IMR-90 (cell line): ENCODE measurements at regions not wholly inside any gene's neighbourhood (a gene's known extent, or its start where the extent isn't known, plus 50 kb on each side); places are given as distances from the start of the nearest gene placed in this dataset.
"Not testable (repeated sequence)": the region's sequence is repeated elsewhere in the genome, so short reads cannot be mapped to it uniquely, and the experiment has no call there.

ENCODE experiments used
- ATAC-seq: fragments of 200-7000 bp; cut with Tn5 transposase; 2 replicates; pipeline ENCODE4 v1.9.1; 2020; ENCODE audit warnings: low read depth, mild to moderate bottlenecking, moderate library complexity
- BruUV-seq: library from RNA; stranded (reverse); fragments of 400-500 nt; replicated peaks from 2 replicates; lab custom pipeline; 2021; lab: Mats Ljungman, UMichigan
- CTCF ChIA-PET: fragments of 300-600 bp; formaldehyde crosslinking; extraction: SDS; loops from one replicate; lab custom pipeline; 2021; ENCODE audit warnings: antibody characterized with exemption; lab: Yijun Ruan, JAX
- POLR2A ChIA-PET: fragments of 300-600 bp; sonication (Branson Sonifier 250); formaldehyde crosslinking; loops from one replicate; lab custom pipeline; 2022; ENCODE audit warnings: antibody characterized with exemption; ENCODE audit not compliant: unreplicated experiment; lab: Charles Lee
- DNase-seq: peaks from one replicate; pipeline ENCODE4 v3.0.0; 2013
- H2AFZ ChIP-seq: replicated peaks from 2 replicates; pipeline ENCODE3; 2013; ENCODE audit warnings: low read length, mild to moderate bottlenecking; ENCODE audit not compliant: poor library complexity
- H2AK5ac ChIP-seq: 2 replicates; pipeline ENCODE4 v1.6.1; 2013; ENCODE audit warnings: low read depth, low read length, inconsistent platforms
- H2AK9ac ChIP-seq: replicated peaks from 2 replicates; pipeline ENCODE3; 2013; ENCODE audit warnings: mild to moderate bottlenecking, low read depth, low read length, moderate library complexity; ENCODE audit not compliant: poor library complexity
- H2BK120ac ChIP-seq: 2 replicates; pipeline ENCODE4 v1.6.1; 2013; ENCODE audit warnings: low read depth, low read length, inconsistent platforms
- H2BK15ac ChIP-seq: 3 replicates; pipeline ENCODE4 v1.6.1; 2013; ENCODE audit warnings: low read depth, low read length, inconsistent platforms
- H2BK20ac ChIP-seq: 2 replicates; pipeline ENCODE4 v1.6.1; 2013; ENCODE audit warnings: low read depth, mild to moderate bottlenecking, inconsistent platforms, low read length, moderate library complexity
- H2BK5ac ChIP-seq: 2 replicates; pipeline ENCODE4 v1.6.1; 2013; ENCODE audit warnings: mild to moderate bottlenecking, low read depth, low read length, inconsistent platforms; ENCODE audit not compliant: poor library complexity, severe bottlenecking
- H3K14ac ChIP-seq: replicated peaks from 2 replicates; pipeline ENCODE4 v1.6.1; 2013; ENCODE audit warnings: low read depth, low read length, inconsistent platforms
- H3K18ac ChIP-seq: 2 replicates; pipeline ENCODE4 v1.6.1; 2013; ENCODE audit warnings: low read depth, low read length, control low read depth
- H3K23ac ChIP-seq: 2 replicates; pipeline ENCODE4 v1.6.1; 2013; ENCODE audit warnings: low read depth, low read length, inconsistent platforms
- H3K27ac ChIP-seq: 2 replicates; pipeline ENCODE4 v1.5.1; 2013; ENCODE audit warnings: mild to moderate bottlenecking, control low read depth, low read length; ENCODE audit not compliant: insufficient read depth
- H3K27me3 ChIP-seq: 2 replicates; pipeline ENCODE4 v1.6.1; 2013; ENCODE audit warnings: low read length; ENCODE audit not compliant: control insufficient read depth, insufficient read depth
- H3K36me3 ChIP-seq: 2 replicates; pipeline ENCODE4 v1.6.1; 2013; ENCODE audit warnings: low read length, mixed read lengths; ENCODE audit not compliant: control insufficient read depth, insufficient read depth
- H3K4ac ChIP-seq: 2 replicates; pipeline ENCODE4 v1.6.1; 2013; ENCODE audit warnings: low read depth, low read length, inconsistent platforms
- H3K4me1 ChIP-seq: 2 replicates; pipeline ENCODE4 v1.6.1; 2013; ENCODE audit warnings: low read length, mixed read lengths; ENCODE audit not compliant: control insufficient read depth, insufficient read depth
- H3K4me2 ChIP-seq: 2 replicates; pipeline ENCODE4 v1.6.1; 2013; ENCODE audit warnings: low read depth, mild to moderate bottlenecking, control low read depth, low read length, moderate library complexity
- H3K4me3 ChIP-seq: 2 replicates; pipeline ENCODE4 v1.5.1; 2013; ENCODE audit warnings: low read depth, mild to moderate bottlenecking, control low read depth, low read length, moderate library complexity; ENCODE audit not compliant: insufficient read depth
- H3K56ac ChIP-seq: 2 replicates; pipeline ENCODE4 v1.6.1; 2013; ENCODE audit warnings: low read length, inconsistent platforms; ENCODE audit not compliant: insufficient read depth; ENCODE audit errors: extremely low read depth
- H3K79me1 ChIP-seq, 2 experiments: 2 replicates each; pipeline ENCODE4 v1.6.1; 2013; ENCODE audit warnings: low read length in 2 of 2, inconsistent platforms in 1 of 2, low read depth in 1 of 2
- H3K9ac ChIP-seq: 2 replicates; pipeline ENCODE4 v1.6.1; 2013; ENCODE audit warnings: low read depth, low read length, control low read depth
- H3K9me1 ChIP-seq: 2 replicates; pipeline ENCODE4 v1.6.1; 2013; ENCODE audit warnings: low read length, inconsistent platforms; ENCODE audit not compliant: insufficient read depth
- H3K9me3 ChIP-seq: 2 replicates; pipeline ENCODE4 v1.6.1; 2013; ENCODE audit warnings: low read length; ENCODE audit not compliant: control insufficient read depth, insufficient read depth
- H4K20me1 ChIP-seq: 2 replicates; pipeline ENCODE4 v1.6.1; 2013; ENCODE audit warnings: low read length, inconsistent platforms; ENCODE audit not compliant: insufficient read depth
- H4K5ac ChIP-seq: 2 replicates; pipeline ENCODE4 v1.6.1; 2013; ENCODE audit warnings: mild to moderate bottlenecking, low read depth, low read length, control low read depth
- H4K8ac ChIP-seq, 2 experiments: 2 replicates each; pipeline ENCODE4 v1.6.1; 2013; ENCODE audit warnings: low read depth in 2 of 2, low read length in 2 of 2, control low read depth in 1 of 2, inconsistent platforms in 1 of 2
- H4K91ac ChIP-seq: 2 replicates; pipeline ENCODE4 v1.6.1; 2013; ENCODE audit warnings: low read depth, low read length, inconsistent platforms; ENCODE audit not compliant: insufficient read depth
- WGBS, 2 experiments: methylation state at CpG; one replicate each; pipeline versions ENCODE4 v1.1.5 to v1.1.7; 2013; ENCODE audit warnings: missing lambda C conversion rate in 2 of 2; ENCODE audit not compliant: insufficient read length in 1 of 2; ENCODE audit errors: extremely low coverage in 2 of 2; 5-methylcytosine and 5-hydroxymethylcytosine counted together
- dilution Hi-C: fragments of 300-500 bp; cut with HindIII; formaldehyde crosslinking; loops from one replicate; pipeline ENCODE4 v1.14.3; 2018; ENCODE audit warnings: low sequenced_read_pairs; ENCODE audit not compliant: unreplicated experiment
- in situ Hi-C: fragments of 300-500 bp; cut with MboI; formaldehyde crosslinking; loops from 3 replicates; pipeline ENCODE4 v1.14.3; 2019; ENCODE audit warnings: low sequenced_read_pairs, inconsistent platforms, mixed read lengths
- intact Hi-C: fragments of 100-400 bp; cut with micrococcal nuclease; formaldehyde crosslinking; loops from 2 replicates; pipeline ENCODE4 v1.10.0; 2022

GRCh38 chr15:31719396-31720022 lies 310.8 kb upstream of the CHRNA7 start:
- H3K79me1 ChIP-seq, H3K9ac ChIP-seq, in situ Hi-C loops, dilution Hi-C loops, H3K4me1 ChIP-seq, H3K23ac ChIP-seq, H4K91ac ChIP-seq, H3K36me3 ChIP-seq, H4K8ac ChIP-seq, CTCF ChIA-PET, intact Hi-C loops, H3K9me3 ChIP-seq, H4K20me1 ChIP-seq, BruUV-seq, DNase-seq, H2AFZ ChIP-seq, H3K14ac ChIP-seq, H3K27ac ChIP-seq, H3K4ac ChIP-seq, H2BK20ac ChIP-seq, H2BK120ac ChIP-seq, H3K18ac ChIP-seq, H2AK5ac ChIP-seq, H3K56ac ChIP-seq, H2BK5ac ChIP-seq, POLR2A ChIA-PET, H2BK15ac ChIP-seq, H4K5ac ChIP-seq, H3K9me1 ChIP-seq, H2AK9ac ChIP-seq, H3K4me2 ChIP-seq, ATAC-seq, H3K27me3 ChIP-seq, H3K4me3 ChIP-seq: not testable (repeated sequence)
- no CpG with 5 or more reads among the region's 7 CpGs for WGBS, 2 experiments

- H3K4me1 ChIP-seq, DNase-seq, H3K18ac ChIP-seq, intact Hi-C loops, in situ Hi-C loops, H2BK20ac ChIP-seq, H3K4me2 ChIP-seq, BruUV-seq, H2AFZ ChIP-seq, H3K9me1 ChIP-seq, H2AK9ac ChIP-seq, H3K9me3 ChIP-seq, dilution Hi-C loops, H4K8ac ChIP-seq, H3K36me3 ChIP-seq, H3K79me1 ChIP-seq, H2AK5ac ChIP-seq, H2BK15ac ChIP-seq, H4K20me1 ChIP-seq, H3K56ac ChIP-seq, H3K4ac ChIP-seq, H3K4me3 ChIP-seq, H2BK120ac ChIP-seq, POLR2A ChIA-PET, H2BK5ac ChIP-seq, H3K27me3 ChIP-seq, H3K14ac ChIP-seq, H4K5ac ChIP-seq, H4K91ac ChIP-seq, H3K23ac ChIP-seq, H3K27ac ChIP-seq, H3K9ac ChIP-seq, CTCF ChIA-PET, ATAC-seq: not testable (repeated sequence)
- WGBS, 2 experiments = 39% methylated on average over 3 of the region's 10 CpGs; no CpG with 5 or more reads in 1 of the 2 experiments
These were observed 307.3 kb upstream of the CHRNA7 start for GRCh38 chr15:31723019-31723418.
